ENCODE measurements at regions not wholly inside any gene's neighbourhood (a gene's known extent, or its start where the extent isn't known, plus 50 kb on each side); places are given as distances from the start of the nearest gene placed in this dataset.
"Not testable (repeated sequence)": the region's sequence is repeated elsewhere in the genome, so short reads cannot be mapped to it uniquely, and the experiment has no call there.

- Histone ChIP-seq H3K4me3 (ENCODE audit: low read length) (no peak overlapping the region), H3K27ac (ENCODE audit: low read depth, low read length) (no peak overlapping the region), H3K36me3 (ENCODE audit: insufficient read depth, low read length) (no peaks in the 10 kb centered on the region), H3K4me1 (ENCODE audit: insufficient read depth, low read length) (peaks cover 6% of the 10 kb centered on the region), H3K9ac (ENCODE audit: low read depth, low read length) (no peak overlapping the region), H3K27me3 (ENCODE audit: insufficient read depth, low read length) (no peaks in the 10 kb centered on the region), H3K9me3 (ENCODE audit: insufficient read depth, low read depth, low read length) (no peaks in the 10 kb centered on the region)
These were observed 188.2 kb upstream of the ANKFN1 start for GRCh38 chr17:55965051-55965450.

GRCh38 chr17:55969562-55970324 lies 183.5 kb upstream of the ANKFN1 start:
- 76% methylated on average over 2 of the region's 3 CpGs for WGBS
- no peak overlapping the region for H3K27ac ChIP-seq (ENCODE audit: low read depth, low read length)

GRCh38 chr17:55978578-55978977 lies 174.7 kb upstream of the ANKFN1 start:
- Histone ChIP-seq H3K4me1 (ENCODE audit: insufficient read depth, low read length) (no peaks in the 10 kb centered on the region), H3K27me3 (ENCODE audit: insufficient read depth, low read length) (no peaks in the 10 kb centered on the region), H3K36me3 (ENCODE audit: insufficient read depth, low read length) (no peaks in the 10 kb centered on the region), H3K27ac (ENCODE audit: low read depth, low read length) (no peak overlapping the region), H3K4me3 (ENCODE audit: low read length) (no peak overlapping the region), H3K9ac (ENCODE audit: low read depth, low read length) (no peak overlapping the region), H3K9me3 (ENCODE audit: insufficient read depth, low read depth, low read length) (no peaks in the 10 kb centered on the region)
- WGBS: 100% methylated on average over 1 of the region's 1 CpG

More at GRCh38 chr17:55969562-55970324, 183.5 kb upstream of the ANKFN1 start:
- Histone ChIP-seq H3K9me3 (ENCODE audit: insufficient read depth, low read depth, low read length) (no peaks in the 10 kb centered on the region), H3K9ac (ENCODE audit: low read depth, low read length) (no peak overlapping the region), H3K4me1 (ENCODE audit: insufficient read depth, low read length) (peaks cover 10% of the 10 kb centered on the region), H3K27me3 (ENCODE audit: insufficient read depth, low read length) (no peaks in the 10 kb centered on the region), H3K36me3 (ENCODE audit: insufficient read depth, low read length) (no peaks in the 10 kb centered on the region), H3K4me3 (ENCODE audit: low read length) (no peak overlapping the region; the same call in 1 of the 2 replicates)

- H3K36me3 ChIP-seq (ENCODE audit: insufficient read depth, low read length): no peaks in the 10 kb centered on the region
- no peak overlapping the region for H3K9ac ChIP-seq (ENCODE audit: low read depth, low read length)
- H3K4me3 ChIP-seq (ENCODE audit: low read length): no peak overlapping the region
- H3K27me3 ChIP-seq (ENCODE audit: insufficient read depth, low read length): no peaks in the 10 kb centered on the region
- no peaks in the 10 kb centered on the region for H3K4me1 ChIP-seq (ENCODE audit: insufficient read depth, low read length)
- H3K27ac ChIP-seq (ENCODE audit: low read depth, low read length): no peak overlapping the region
- 100% methylated on average over 3 of the region's 3 CpGs for WGBS
- no peaks in the 10 kb centered on the region for H3K9me3 ChIP-seq (ENCODE audit: insufficient read depth, low read depth, low read length)
These were observed 170.2 kb upstream of the ANKFN1 start for GRCh38 chr17:55983096-55983495.

- no peaks in the 10 kb centered on the region for H3K9me3 ChIP-seq (ENCODE audit: insufficient read depth, low read depth, low read length)
- no peak overlapping the region for H3K4me3 ChIP-seq (ENCODE audit: low read length)
- H3K4me1 ChIP-seq (ENCODE audit: insufficient read depth, low read length): peaks cover 13% of the 10 kb centered on the region
- H3K27me3 ChIP-seq (ENCODE audit: insufficient read depth, low read length): no peaks in the 10 kb centered on the region
- H3K9ac ChIP-seq (ENCODE audit: low read depth, low read length): no peak overlapping the region
- H3K36me3 ChIP-seq (ENCODE audit: insufficient read depth, low read length): no peaks in the 10 kb centered on the region
- H3K27ac ChIP-seq (ENCODE audit: low read depth, low read length): no peak overlapping the region
- WGBS: 89% methylated on average over 1 of the region's 4 CpGs
These were observed 166.5 kb upstream of the ANKFN1 start for GRCh38 chr17:55986817-55987216.

GRCh38 chr17:55988861-55989260 lies 164.4 kb upstream of the ANKFN1 start:
- Histone ChIP-seq H3K4me3 (ENCODE audit: low read length) (no peak overlapping the region), H3K4me1 (ENCODE audit: insufficient read depth, low read length) (peaks cover 13% of the 10 kb centered on the region), H3K27me3 (ENCODE audit: insufficient read depth, low read length) (no peaks in the 10 kb centered on the region), H3K9me3 (ENCODE audit: insufficient read depth, low read depth, low read length) (peaks cover 13% of the 10 kb centered on the region; the same call in 1 of the 2 replicates), H3K9ac (ENCODE audit: low read depth, low read length) (no peak overlapping the region), H3K36me3 (ENCODE audit: insufficient read depth, low read length) (no peaks in the 10 kb centered on the region), H3K27ac (ENCODE audit: low read depth, low read length) (no peak overlapping the region)
- 91% methylated on average over 3 of the region's 3 CpGs for WGBS

- peaks cover 20% of the 10 kb centered on the region for H3K9me3 ChIP-seq (ENCODE audit: insufficient read depth, low read depth, low read length)
These were observed 162.8 kb upstream of the ANKFN1 start for GRCh38 chr17:55990332-55991006.

GRCh38 chr17:55996826-55997225 lies 156.4 kb upstream of the ANKFN1 start:
- H3K4me3 ChIP-seq (ENCODE audit: low read length): no peak overlapping the region
- peaks cover 28% of the 10 kb centered on the region for H3K9me3 ChIP-seq (ENCODE audit: insufficient read depth, low read depth, low read length)
- no peak overlapping the region for H3K27ac ChIP-seq (ENCODE audit: low read depth, low read length)
- no peak overlapping the region for H3K9ac ChIP-seq (ENCODE audit: low read depth, low read length)
- H3K27me3 ChIP-seq (ENCODE audit: insufficient read depth, low read length): no peaks in the 10 kb centered on the region
- WGBS: 94% methylated on average over 2 of the region's 2 CpGs
- H3K4me1 ChIP-seq (ENCODE audit: insufficient read depth, low read length): no peaks in the 10 kb centered on the region
- no peaks in the 10 kb centered on the region for H3K36me3 ChIP-seq (ENCODE audit: insufficient read depth, low read length)

More at GRCh38 chr17:55990332-55991006, 162.8 kb upstream of the ANKFN1 start:
- Histone ChIP-seq H3K4me3 (ENCODE audit: low read length) (no peak overlapping the region), H3K9ac (ENCODE audit: low read depth, low read length) (no peak overlapping the region), H3K27me3 (ENCODE audit: insufficient read depth, low read length) (no peaks in the 10 kb centered on the region), H3K36me3 (ENCODE audit: insufficient read depth, low read length) (no peaks in the 10 kb centered on the region), H3K27ac (ENCODE audit: low read depth, low read length) (no peak overlapping the region), H3K4me1 (ENCODE audit: insufficient read depth, low read length) (peaks cover 13% of the 10 kb centered on the region)
- 75% methylated on average over 10 of the region's 10 CpGs for WGBS

- Histone ChIP-seq H3K27ac (ENCODE audit: low read depth, low read length) (no peak overlapping the region), H3K9me3 (ENCODE audit: insufficient read depth, low read depth, low read length) (peaks cover 12% of the 10 kb centered on the region; the same call in 1 of the 2 replicates), H3K4me3 (ENCODE audit: low read length) (no peak overlapping the region), H3K9ac (ENCODE audit: low read depth, low read length) (no peak overlapping the region), H3K36me3 (ENCODE audit: insufficient read depth, low read length) (no peaks in the 10 kb centered on the region), H3K27me3 (ENCODE audit: insufficient read depth, low read length) (no peaks in the 10 kb centered on the region), H3K4me1 (ENCODE audit: insufficient read depth, low read length) (no peaks in the 10 kb centered on the region)
- 100% methylated on average over 2 of the region's 3 CpGs for WGBS
These were observed 152.9 kb upstream of the ANKFN1 start for GRCh38 chr17:56000411-56000810.

- not testable (repeated sequence) for H3K27ac ChIP-seq (ENCODE audit: low read depth, low read length); H3K4me1 ChIP-seq (ENCODE audit: insufficient read depth, low read length); H3K36me3 ChIP-seq (ENCODE audit: insufficient read depth, low read length); H3K9ac ChIP-seq (ENCODE audit: low read depth, low read length); H3K4me3 ChIP-seq (ENCODE audit: low read length); H3K27me3 ChIP-seq (ENCODE audit: insufficient read depth, low read length)
- 92% methylated on average over 8 of the region's 8 CpGs for WGBS
- peaks cover 12% of the 10 kb centered on the region; the same call in 1 of the 2 replicates for H3K9me3 ChIP-seq (ENCODE audit: insufficient read depth, low read depth, low read length)
These were observed 150.6 kb upstream of the ANKFN1 start for GRCh38 chr17:56002656-56003055.

- Histone ChIP-seq H3K4me3 (ENCODE audit: low read length) (no peak overlapping the region), H3K36me3 (ENCODE audit: insufficient read depth, low read length) (no peaks in the 10 kb centered on the region), H3K27me3 (ENCODE audit: insufficient read depth, low read length) (no peaks in the 10 kb centered on the region), H3K9me3 (ENCODE audit: insufficient read depth, low read depth, low read length) (no peaks in the 10 kb centered on the region), H3K27ac (ENCODE audit: low read depth, low read length) (no peak overlapping the region), H3K9ac (ENCODE audit: low read depth, low read length) (no peak overlapping the region), H3K4me1 (ENCODE audit: insufficient read depth, low read length) (peaks cover 4% of the 10 kb centered on the region; the same call in 1 of the 2 replicates)
- WGBS: 84% methylated on average over 5 of the region's 5 CpGs
These were observed 143.3 kb upstream of the ANKFN1 start for GRCh38 chr17:56009795-56010651.

All from HUES64 (cell line).